Fibroblast of mammary gland (primary cell): ENCODE measurements at regions not wholly inside any gene's neighbourhood (a gene's known extent, or its start where the extent isn't known, plus 50 kb on each side); places are given as distances from the start of the nearest gene placed in this dataset.

Source experiments
- DNase-seq: peaks from one replicate; pipeline ENCODE4 v3.0.0-alpha.2; 2010; ENCODE audit warnings: low read depth
- H3K4me3 ChIP-seq: 2 replicates; pipeline ENCODE4 v1.5.1; 2011; ENCODE audit warnings: low read depth, mild to moderate bottlenecking, low read length, moderate library complexity; ENCODE audit not compliant: control insufficient read depth
- CTCF ChIP-seq: conservative IDR thresholded peaks from 2 replicates; pipeline ENCODE4 v1.5.1; 2011; ENCODE audit warnings: low read depth, low read length, inconsistent platforms; ENCODE audit not compliant: control insufficient read depth, insufficient read depth

- no peak for TF ChIP-seq CTCF
- H3K4me3 ChIP-seq: no peak overlapping the region
- DNase-seq: peak; percentile 34
Measured at GRCh38 chr7:13042605-13043236, 355.3 kb downstream of the ARL4A start.

- no peak for DNase-seq
Measured at GRCh38 chr7:13044309-13044708, 356.9 kb downstream of the ARL4A start.

GRCh38 chr7:13047061-13047460, 359.6 kb downstream of the ARL4A start:
- H3K4me3 ChIP-seq: no peak overlapping the region
- DNase-seq: no peak
- no peak for TF ChIP-seq CTCF

More at GRCh38 chr7:13044309-13044708, 356.9 kb downstream of the ARL4A start:
- no peak overlapping the region for H3K4me3 ChIP-seq
- no peak for TF ChIP-seq CTCF

GRCh38 chr7:13049946-13050345, 362.5 kb downstream of the ARL4A start:
- H3K4me3 ChIP-seq: no peak overlapping the region
- no peak for TF ChIP-seq CTCF
- DNase-seq: no peak

GRCh38 chr7:13050703-13051102, 363.3 kb downstream of the ARL4A start:
- TF ChIP-seq CTCF: no peak
- peak; percentile 69 for DNase-seq

GRCh38 chr7:13055732-13056368, 368.4 kb downstream of the ARL4A start:
- DNase-seq: no peak
- no peak overlapping the region for H3K4me3 ChIP-seq
- no peak for TF ChIP-seq CTCF

More at GRCh38 chr7:13050703-13051102, 363.3 kb downstream of the ARL4A start:
- no peak overlapping the region for H3K4me3 ChIP-seq
